GM12873 (cell line): ENCODE measurements at regions not wholly inside any gene's neighbourhood (a gene's known extent, or its start where the extent isn't known, plus 50 kb on each side); places are given as distances from the start of the nearest gene placed in this dataset.

Experiments used
- CTCF ChIP-seq: IDR thresholded peaks from 2 replicates; pipeline ENCODE4 v1.5.1; 2012; ENCODE audit warnings: low read depth, mild to moderate bottlenecking, moderate library complexity, low read length, control low read depth; ENCODE audit not compliant: insufficient read depth; ENCODE audit errors: missing control alignments

- TF ChIP-seq CTCF: no peak
These were observed 1932.2 kb upstream of the DEFB115 start for GRCh38 chr20:29325304-29325640.

DNA sequence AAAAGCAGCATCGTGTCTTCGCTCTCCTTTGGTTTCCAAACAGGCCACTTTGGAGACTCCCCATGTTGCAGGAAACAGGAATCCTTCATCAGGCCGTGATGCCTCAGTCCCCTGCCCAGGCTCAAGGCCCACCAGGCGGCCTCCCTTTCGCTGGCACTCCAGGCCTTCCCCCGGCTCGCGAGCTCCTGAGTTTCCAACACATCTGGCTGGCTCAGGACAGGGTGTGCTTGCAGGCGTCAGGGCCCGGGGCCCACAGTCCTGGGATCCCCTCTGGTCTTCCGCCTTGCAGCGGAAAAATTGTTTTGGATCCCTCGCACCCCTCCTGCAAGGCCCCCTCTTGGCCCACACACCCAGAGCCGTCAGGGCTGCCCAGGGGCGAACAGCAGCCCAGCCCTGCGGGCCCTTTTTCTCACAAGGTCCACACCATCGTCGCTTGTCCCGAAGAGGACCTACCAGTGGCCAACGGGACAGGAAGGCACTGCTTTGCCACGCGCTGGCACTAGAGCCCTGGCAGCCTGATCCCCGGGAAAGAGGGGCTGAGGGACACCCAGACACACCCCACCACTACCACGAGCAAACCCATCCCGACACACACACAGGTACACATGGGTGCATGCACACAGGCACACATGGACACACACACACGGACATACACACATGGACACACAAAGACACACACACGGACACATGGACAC, 1930.9 kb upstream of the DEFB115 start:
- TF ChIP-seq CTCF: no peak

DNA sequence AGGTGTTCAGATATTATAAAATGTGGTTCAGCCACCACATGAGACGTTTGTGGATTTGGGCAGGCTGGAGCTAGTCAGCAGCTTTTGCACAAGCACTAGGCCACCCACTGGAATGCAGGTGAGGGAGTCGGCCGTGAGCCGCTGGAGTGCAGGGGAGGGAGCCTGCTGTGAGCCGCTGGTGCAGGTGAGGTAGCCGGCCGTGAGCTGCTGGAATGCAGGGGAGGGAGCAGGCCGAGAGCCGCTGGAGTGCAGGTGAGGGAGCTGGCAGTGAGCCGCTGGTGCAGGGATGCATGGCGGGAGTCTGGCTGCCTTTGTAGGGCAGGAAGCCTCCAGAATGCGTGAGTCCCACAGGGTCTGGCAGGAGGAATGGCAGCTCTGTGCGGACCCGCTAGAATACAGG, 1907.6 kb upstream of the DEFB115 start:
- no peak for TF ChIP-seq CTCF

DNA sequence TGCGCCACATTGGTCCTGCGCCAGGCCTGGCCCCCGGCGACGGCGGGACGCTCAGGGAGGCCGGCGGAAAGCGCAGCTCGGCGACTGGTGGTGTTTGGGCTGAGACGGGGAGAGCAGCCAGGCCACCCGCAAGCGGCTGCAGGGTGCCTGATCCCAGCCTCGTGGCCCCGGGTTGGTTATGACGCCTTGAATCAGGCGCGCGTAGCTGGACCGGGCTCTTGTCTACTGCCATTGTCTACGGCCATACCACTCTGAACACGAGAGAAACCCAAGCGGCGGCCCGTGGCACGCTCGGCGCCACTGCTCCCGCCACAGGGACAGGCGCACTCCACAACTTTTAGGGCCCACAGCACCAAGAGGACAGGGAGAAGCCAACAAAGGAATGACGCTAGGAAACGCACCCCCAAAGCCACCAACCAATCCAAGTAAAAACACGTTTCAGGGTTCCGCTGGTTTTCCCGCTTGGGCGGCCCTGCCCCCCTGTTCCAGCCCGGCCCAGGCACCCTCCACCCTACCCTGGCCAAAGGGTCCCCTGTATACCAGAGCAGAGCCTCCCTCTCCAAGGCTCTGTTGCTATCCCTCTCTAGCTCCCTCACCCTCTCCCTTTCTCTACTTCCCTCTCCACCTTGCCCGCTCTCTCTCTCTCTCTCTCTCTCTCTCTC, 1849.3 kb upstream of the DEFB115 start:
- no peak for TF ChIP-seq CTCF

DNA sequence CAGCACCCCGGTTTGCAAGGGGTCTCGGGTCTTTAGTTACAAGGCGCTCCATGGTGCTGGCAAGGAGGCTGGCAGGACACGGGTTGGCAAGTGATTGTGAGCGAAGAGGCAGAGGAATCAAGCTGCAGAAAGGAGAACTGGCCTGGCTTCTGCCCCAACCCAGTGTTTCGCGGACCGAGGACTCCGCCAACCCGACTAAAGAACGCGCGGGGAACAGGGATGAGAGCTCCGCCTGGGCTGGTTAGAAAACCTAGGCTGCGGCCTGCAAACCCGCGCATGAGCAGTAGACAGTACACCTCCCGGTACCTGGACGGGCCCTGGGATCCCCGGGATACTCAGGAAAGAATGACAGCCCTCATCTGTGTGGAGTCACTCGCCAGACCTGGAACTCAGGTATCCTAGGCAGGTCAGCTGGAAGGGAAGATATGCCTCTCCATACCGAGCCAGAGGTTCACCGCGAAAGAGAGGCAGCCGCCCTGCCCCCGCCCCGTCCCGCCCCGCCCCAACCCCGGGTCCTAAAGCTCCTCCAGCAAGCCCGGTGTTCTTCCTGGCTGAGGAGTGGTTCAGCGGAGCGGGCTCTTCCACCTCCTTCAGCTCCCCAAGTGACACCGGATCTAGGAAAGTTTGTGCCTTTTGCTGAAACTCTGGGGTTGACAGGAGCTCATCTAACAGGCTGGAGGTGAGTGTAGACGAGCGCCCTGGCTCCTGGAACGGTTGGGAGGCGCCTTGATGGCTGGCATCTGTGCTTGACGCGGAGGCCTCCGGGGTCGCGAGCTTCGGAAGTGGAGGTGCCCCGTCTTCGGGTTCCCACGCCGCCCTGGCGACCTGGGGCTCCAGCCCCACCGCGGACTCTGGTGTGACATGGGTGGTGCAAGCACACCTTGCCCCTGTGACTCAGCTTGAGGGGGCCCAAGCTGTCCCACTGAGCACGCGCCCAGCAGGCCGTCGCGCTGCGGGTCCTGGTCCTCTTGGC, 1847.3 kb upstream of the DEFB115 start:
- no peak for TF ChIP-seq CTCF

DNA sequence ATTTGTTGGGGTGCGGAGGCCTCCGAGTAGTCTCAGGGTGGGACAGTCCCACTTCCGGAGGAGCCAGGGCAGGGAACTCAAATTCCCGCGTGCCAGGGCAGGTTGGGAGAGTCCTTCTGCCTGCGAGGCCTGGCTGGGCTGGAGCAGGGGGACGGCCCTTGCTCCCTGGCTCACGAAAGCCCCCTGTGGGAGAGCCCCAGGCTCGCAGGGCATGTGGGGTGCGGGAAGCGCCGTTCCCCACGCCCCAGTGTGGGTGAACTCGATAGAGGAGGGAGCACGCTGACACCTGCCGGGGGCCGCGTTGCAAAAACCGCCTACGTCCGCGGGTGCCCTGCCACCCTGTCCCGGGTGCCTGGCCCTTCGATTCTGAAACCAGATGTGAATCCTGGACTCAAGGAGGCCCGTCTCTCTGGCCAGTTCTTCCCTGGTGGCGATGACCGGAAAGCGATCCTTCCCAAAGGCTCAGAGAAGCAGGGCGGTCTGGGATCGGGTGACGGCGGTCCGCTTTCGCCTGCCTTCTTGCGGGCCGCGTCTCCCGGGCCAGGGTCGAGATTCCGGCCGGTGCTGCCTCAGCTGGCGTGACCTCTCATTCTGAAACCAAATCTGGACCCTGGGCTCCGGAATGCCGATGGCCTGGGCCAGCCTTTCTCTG, 1846.5 kb upstream of the DEFB115 start:
- TF ChIP-seq CTCF: no peak

- no peak for TF ChIP-seq CTCF
These were observed 1838.1 kb upstream of the DEFB115 start for GRCh38 chr20:29419378-29419777.
